Middle frontal gyrus (tissue), 1 donor: ENCODE measurements at regions not wholly inside any gene's neighbourhood (a gene's known extent, or its start where the extent isn't known, plus 50 kb on each side); places are given as distances from the start of the nearest gene placed in this dataset.
"Not testable (repeated sequence)": the region's sequence is repeated elsewhere in the genome, so short reads cannot be mapped to it uniquely, and the experiment has no call there.

Experiments used
- DNase-seq: peaks from one replicate; pipeline ENCODE4 v3.0.0-alpha.2; 2015; ENCODE audit warnings: low spot score; ENCODE audit errors: extremely low spot score

DNA sequence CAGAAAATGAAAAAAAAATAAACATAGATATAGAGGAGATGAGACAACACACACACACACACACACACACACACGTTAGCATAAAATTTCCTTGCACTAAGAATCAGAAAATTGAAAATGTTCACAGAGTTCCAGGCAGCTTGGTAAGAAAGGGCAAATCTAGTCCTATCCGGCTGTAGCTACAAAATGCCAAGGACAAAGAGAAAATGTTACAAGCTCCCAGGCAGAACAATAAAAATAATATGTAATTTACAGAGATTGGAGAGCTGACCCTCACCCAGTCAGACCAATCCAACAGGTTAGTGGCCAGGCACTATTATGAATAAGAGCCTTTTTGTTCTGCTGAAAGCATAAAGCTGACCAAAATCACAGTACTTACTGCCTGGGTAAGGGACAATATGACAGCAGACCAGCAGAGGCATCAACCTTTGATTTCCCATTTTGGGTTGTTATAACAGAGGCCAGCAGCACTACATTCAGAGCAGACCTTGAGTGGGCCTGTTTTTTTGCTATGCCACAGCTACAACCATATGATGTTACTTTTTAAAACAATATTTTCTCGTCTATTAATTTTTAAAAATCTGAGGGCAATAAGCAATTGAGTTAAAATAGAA is 892.6 kb downstream of the TAF11L14 start:
- no peak for DNase-seq

DNA sequence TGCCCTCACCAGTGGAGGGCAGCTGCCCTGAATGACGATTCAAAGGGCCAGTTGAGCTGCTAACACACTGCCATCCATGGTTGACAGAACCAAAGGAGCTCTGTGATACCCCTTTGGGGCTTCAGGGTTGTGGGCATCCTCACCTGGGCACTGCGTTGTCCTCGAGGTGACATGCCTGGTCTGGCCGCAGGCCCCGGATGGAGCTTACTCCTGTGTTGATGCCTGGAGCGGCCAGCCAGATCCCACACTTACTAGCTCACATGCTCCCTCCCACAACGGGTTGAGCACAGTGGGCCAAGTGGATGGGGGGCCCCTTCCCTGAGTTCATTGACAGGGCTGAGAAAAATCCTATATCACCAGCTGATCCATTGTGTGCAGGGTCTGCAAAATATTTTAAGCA is 898.9 kb downstream of the TAF11L14 start:
- DNase-seq = no peak

DNA sequence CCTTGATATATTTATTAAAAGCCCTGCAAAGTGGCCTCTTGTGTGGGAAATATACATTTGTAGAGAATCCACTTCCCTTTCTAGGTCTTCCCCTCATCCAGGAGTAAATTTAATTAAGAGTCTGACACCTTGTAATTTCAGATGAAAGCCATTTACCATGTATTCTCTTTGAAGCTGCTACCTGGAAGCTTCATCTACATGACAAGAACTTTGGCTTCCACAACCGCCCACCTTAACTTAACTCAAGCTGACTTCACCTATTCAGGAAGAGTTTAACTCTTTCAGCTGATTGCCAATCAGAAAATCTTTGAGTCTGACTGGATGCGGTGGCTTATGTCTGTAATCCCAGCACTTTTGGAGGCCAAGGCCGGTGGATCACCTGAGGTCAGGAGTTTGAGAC is 899.9 kb downstream of the TAF11L14 start:
- DNase-seq = no peak

DNA sequence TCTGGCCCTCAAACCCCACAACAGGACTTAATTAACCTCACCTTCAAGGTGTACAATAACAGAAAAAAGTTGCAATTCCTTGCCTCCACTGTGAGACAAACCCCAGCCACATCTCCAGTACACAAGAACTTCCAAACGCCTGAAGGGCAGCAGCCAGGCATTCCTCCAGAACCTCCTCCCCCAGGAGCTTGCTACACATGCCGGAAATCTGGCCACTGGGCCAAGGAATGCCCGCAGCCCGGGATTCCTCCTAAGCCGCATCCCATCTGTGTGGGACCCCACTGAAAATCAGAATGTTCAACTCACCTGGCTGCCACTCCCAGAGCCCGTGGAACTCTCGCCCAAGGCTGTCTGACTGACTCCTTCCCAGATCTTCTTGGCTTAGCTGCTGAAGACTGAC is 901.5 kb downstream of the TAF11L14 start:
- not testable (repeated sequence) for DNase-seq

DNA sequence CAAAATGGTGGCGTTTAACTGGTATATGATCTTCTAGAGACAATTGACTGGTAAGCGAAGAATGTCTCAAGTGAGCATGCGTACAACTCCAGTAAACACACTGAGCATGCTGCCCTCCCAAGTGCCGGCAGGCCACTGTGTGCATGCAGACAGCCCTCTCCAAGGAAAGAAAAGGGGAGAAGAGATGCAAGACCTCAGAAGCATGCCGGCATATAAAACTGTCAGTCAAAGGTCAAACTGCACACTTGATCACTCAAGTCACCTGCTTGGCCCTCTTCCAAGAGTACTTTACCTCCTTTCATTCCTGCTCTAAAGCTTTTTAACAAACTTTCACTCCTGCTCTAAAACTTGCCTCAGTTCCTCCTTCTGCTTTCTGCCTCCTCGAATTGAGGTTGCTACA is 910.2 kb downstream of the TAF11L14 start:
- no peak for DNase-seq

DNA sequence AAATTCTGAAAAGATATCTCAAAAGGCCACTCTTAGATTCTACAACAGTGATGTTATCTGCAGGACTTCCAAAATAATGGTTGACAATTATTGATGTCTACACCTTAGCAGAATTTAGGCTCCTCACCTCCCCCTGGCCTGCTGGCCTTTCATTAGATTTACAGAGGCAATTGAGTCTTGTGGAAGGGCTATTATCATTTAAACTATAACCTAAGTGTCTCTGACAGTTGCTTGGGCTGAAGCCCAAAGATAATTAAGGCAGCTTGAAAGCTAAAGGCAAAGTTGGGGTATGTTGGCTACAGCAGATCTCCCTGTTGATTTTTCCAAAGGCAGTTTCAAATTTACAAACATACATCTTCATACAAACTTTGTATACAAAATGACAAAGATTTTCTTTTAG is 912.3 kb downstream of the TAF11L14 start:
- DNase-seq = no peak

DNA sequence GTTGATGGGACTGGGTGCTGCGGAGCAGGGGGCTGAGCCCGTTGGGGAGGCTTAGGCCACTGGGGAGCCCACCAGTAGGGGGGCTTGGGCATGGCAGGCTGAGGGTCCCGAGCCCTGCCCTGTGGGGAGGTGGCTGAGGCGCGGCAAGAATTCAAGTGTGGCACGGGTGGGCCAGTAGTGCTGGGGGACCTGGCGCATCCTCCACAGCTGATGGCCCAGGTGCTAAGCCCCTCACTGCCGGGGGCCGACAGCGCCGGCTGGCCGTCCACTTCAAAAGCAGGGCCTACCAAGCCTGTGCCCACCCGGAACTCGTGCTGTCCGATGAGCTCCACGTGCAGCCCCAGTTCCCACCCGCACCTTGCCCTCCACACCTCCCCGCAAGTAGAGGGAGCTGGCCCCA is 917.5 kb downstream of the TAF11L14 start:
- no peak for DNase-seq

DNA sequence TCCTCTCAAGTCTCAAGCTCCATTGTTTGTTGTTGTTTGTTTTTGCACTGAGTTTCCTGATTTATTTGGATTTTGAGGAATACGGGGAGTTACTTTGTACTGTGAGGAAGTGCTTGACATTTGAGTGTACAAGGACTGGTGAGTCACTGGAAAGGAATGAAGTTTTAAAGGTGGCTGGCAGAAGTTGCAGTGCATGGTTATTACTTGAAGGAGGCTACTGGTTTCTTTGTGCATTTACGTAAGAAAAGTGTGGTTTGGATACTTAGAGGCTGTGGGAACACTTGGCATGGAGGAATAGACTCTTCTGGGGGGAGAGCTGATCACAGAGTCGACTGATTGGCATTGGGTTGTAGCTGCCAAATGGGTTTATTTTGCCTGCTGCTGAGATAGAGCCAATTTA is 919.0 kb downstream of the TAF11L14 start:
- no peak for DNase-seq

DNA sequence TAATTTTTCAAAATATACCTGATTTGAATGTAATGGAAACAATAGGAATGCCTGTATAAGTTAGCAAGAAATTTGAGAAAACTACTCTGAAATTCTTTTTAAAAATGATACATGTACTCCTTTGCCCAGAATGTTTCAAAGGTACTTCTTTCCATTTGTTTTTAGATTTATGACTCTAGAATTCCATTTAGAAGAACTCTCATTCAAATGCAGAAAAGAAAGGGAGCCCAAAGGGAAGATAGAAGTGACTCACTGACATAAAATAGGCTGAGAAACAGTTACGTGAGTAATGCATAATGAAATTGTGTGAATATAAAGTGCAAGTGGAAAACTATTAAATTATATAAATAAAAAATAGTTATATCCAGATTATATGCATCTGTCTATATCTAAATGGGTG is 926.3 kb downstream of the TAF11L14 start:
- DNase-seq = no peak

DNA sequence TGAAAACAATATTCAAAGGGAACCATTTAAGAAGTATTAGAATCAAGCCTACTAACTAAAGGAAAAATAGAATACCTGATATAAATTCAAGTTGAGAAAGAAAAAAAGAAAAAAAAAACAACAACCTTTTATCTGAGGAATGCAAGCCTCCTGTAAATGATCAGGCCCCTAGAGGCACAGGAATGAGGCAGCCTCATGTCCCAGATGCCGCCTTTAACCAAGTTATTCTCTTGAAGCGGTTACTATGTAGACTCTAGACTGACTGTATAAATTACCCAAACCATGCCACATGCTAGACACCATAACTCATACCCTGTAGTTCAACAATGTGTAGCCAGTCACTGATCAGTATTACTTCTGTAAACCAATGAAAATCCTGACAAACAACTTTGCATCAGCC is 929.6 kb downstream of the TAF11L14 start:
- no peak for DNase-seq

DNA sequence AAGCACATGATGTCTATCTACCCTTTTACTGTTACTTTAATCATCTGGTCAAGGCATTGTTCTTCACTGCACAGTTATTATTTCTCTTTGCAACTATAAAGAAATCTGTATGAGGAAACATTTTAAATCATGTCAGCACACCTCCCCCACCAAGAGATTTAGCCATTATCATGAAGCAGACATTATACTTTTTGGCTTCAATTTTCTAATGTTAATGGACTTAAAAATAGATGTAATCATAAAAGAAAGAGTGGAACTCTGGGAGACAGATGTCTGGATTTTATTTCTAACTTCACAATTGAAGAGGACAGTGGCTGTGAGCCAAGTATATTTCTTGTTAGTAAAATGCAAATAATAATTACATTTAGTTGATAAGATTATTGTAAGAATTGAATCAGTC is 932.4 kb downstream of the TAF11L14 start:
- no peak for DNase-seq

DNA sequence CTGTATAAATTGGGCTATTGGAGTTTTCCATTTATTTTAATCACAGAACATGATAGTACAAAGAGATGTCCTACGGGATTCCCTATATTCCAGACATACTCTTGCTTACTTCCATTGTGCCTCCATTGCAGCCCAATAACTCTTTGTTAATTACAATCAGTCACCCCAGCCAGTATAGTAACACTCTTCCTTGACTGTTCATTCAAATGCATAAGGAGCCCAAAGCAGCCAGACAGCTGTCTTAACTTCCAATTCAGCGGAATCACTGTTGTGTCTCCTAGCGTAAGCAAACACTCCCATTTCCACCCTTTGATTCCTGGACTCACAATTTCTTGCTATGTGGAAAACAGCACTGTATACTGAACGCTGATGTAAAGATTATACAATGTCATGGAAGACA is 942.3 kb downstream of the TAF11L14 start:
- DNase-seq = no peak

DNA sequence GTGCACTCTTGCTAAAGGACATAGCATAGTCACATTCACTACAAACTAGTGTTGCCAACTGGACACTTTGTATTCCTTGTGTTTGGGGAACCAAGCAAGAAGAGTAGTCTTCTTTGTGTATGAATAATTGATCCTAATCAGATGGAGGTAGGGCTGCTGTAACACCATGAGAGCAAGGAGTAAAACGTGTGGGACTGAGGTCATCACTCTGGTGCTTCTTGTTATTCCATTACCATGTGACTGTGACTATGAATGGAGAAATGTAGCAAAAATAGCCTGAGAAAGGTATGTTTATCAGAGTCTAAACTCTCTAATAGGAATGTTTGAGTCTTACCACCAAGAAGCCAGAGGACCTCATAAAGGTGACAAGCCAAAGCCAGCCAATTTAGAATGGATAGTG is 966.9 kb downstream of the TAF11L14 start:
- DNase-seq = no peak

DNA sequence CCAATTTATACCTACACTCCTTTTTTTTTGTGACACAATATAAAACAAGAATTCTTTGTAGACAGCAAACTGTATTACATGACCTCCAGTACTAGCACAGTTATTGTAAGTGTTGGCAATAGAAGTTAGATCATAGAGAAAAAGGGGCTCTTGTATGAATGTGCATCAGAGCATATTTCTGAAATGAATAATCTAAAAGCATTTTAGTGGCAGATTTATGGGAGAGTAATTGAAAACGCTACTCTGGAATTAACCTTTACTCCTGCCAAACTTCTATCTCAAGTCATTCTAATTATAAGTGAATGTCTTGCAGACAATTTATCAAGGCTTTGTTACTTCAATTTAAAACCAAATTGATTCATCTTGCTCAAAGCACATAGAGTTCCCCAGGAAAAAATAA is 968.1 kb downstream of the TAF11L14 start:
- no peak for DNase-seq

DNA sequence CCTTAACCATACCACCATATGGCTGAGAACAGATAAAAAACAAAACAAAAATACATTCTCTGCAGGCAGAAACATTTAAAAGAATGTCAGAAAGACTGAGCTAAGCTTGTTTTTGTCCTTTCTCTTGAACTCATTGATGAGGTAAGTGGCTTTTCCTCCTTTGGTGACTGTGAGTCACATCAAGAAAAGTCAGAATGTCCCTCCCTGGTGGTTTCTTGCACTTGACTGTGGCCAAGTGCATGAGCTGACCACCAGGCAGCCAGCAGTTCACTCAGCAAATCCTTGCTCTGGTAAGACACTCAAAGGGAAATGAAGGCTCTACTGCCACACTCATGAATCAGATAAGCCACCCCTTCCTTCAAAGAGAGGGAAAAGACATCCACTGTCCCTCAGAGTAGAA is 970.9 kb downstream of the TAF11L14 start:
- DNase-seq = no peak

DNA sequence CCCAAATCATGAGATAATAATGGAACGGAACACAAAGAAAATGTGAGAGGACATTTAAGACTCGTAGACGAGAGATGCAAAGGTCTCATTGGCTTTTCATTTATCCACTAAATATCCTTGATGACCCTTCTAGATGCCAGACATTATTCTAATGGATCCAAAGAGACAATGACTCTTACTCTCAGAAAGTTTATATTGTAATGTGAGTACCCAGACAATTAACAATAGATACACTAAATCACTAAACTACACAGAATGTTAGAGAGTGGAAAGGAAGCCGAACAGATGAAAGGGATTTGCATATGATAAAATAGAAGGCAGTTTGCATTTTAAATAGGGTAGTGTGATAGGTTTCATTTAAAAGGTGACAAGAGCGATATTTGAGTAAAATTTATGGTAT is 973.3 kb downstream of the TAF11L14 start:
- no peak for DNase-seq

DNA sequence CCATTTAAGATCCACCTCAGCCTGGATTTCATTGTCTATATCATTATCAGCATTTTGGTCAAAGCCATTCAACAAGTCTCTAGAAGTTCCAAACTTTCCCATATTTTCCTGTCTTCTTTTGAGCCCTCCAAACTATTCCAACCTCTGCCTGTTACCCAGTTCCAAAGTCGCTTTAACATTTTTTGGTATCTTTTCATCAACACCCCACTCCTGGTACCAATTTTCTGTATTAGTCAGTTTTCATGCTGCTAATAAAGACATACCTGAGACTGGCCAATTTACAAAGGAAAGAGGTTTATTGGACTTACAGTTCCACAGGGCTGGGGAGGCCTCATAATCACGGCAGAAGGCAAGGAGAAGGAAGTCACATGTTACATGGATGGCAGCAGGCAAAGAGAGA is 982.9 kb downstream of the TAF11L14 start:
- not testable (repeated sequence) for DNase-seq

DNA sequence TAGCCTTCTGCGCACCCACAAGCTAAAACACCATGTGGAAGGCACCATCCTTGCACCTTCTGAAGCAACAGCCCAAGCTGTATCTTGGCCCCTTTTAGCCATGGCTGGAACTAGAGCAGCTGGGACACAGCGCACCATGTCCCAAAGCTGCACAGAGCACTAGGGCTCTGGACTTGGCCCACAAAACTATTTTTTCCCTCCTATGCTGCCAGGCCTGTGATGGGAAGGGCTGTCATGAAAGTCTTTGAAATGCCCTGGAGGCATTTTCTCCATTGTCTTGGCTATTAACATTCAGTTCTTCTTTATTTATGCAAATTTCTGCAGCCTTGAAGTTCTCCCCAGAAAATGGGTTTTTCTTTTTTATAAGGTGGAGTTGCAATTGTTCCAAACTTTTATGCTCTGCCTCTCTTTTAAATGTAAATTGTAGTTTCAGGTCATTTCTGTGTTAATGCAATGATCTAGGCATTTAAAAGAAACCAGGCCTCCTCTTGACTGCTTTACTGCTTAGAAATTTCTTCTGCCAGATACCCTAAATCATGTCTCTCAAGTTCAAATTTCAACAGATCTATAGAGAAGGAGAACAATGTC is 996.3 kb downstream of the TAF11L14 start:
- DNase-seq = no peak

DNA sequence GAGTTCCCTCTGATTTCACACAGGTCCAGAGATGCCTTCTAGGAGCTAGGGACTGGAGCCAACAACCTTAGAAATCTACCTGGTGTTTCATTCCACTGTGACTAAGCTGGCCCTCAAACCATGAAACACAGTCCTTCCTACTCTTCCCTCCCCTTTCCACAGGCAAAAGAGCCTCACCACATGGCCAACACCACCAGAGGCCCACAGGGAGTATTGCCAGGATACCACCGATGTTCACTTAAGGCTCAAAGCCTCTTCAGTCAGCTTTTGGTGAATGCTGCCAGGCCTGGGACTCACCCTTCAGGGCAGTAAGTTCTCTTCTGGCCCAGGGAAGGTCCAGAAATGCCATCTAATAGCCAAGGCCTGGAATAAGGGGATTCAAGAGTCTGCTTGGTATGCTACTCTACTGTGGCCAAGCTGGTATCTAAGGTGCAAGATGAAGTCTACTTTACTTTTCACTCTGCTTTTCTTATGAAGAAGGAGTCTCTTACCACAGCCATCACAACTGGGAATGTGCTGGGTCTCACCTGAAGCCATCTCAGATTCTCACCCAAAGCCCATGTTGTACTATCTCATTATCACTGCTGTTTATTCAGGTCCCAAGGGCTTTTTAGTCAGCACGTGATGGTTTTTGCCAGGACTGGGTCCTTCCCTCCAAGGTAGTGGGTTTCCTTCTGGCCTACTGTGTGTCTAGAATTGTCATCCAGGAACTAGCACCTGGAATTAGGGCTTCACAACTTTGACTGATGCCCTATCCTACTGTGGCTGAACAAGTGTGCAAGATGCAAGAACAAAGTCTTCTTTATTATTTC is 1018.4 kb downstream of the TAF11L14 start:
- no peak for DNase-seq

DNA sequence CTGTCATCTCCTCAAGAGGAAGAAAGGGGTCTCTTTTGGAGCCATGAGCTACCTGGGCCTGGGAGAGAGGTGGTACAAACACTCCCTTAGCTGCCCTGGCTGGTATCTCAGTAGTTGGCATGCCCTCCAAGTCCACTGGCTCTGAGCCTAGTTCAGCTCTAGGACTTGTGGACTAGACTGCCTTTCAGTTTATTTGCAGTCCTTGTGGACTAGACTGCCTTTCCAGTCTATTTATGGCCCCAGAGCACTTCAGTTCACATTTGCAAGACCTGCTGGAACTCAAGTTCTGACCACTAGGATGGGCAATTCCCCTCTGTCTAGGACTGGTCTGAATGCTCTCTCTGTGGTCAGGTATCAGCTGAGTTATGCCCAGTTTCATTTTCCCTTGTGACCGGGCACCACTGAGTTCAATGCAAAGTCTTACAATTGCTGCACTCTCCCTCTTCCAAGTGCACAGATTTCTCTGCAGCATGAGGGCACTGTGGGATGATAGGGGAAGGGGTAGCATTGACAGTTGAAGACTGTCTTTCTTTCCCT is 1019.0 kb downstream of the TAF11L14 start:
- DNase-seq = no peak

DNA sequence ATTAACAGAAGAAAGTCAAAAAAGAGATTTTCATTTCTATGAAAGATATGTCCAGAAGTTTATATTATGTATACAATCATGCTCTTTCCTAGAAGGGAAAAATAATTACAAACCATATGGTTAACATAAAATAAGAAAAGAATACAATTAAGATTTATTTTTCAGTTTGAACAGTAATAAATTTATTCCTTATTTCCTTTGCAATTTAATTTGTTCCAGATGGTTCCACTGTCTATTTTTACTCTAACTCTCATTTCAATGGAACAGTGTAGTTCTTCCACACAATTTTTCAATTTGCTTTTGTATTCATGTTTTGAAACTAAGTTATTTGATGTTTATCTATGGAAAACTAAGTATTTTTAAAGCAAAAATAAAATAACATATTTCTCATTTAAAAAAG is 1026.3 kb downstream of the TAF11L14 start:
- DNase-seq = no peak

DNA sequence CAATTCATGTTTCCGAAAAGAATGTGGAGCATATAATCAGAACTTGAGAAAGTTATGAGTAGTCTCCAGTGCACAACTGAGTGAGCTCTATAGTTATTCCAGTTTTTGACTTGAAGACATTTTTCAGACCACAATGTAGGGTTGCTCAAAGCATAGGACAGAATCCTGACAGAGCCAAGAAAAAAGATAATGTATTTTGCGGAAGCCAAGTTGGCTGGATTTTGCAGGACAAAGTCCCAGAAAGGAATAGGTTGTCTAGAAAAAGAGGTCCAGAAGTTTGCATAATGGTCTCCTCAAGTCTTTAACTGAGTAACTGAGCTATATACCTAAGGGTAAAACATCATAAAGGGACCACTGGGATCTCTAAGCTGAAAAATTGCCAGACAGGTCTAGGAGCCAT is 1028.0 kb downstream of the TAF11L14 start:
- DNase-seq = no peak

DNA sequence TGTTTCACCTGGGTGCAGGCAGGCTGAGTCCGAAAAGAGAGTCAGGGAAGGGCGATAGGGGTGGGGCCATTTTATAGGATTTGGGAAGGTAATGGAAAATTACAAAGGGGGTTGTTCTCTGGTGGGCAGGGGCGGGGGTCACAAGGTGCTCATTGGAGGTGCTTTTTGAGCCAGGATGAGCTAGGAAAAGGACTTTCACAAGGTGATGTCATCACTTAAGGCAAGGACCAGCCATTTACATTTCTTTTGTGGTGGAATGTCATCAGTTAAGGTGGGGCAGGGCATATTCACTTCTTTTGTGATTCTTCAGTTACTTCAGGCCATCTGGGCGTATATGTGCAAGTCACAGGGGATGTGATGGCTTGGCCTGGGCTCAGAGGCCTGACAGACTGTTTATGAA is 1040.0 kb downstream of the TAF11L14 start:
- not testable (repeated sequence) for DNase-seq
